ENCODE measurements at regions not wholly inside any gene's neighbourhood (a gene's known extent, or its start where the extent isn't known, plus 50 kb on each side); places are given as distances from the start of the nearest gene placed in this dataset.

DNA sequence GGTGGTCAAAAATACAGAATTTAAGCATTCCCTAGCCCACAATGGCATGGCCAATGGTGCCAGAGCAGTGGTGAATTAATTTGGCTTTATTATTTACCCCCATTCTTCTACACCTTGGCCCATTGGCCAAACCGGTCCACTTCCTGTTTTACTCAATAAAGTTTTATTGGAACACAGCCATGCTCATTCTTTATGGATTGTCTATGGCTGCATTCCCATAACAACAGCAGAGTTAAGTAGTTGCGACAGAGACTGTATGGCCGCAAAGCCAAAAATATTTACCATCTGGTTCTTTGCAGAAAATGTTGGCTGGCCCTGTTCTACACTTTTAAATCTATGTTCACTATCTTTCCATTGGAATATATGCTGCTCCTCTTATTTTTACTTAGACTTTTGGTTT is 130.3 kb upstream of the CCDC68 start:
- DNase-seq = no peak

DNA sequence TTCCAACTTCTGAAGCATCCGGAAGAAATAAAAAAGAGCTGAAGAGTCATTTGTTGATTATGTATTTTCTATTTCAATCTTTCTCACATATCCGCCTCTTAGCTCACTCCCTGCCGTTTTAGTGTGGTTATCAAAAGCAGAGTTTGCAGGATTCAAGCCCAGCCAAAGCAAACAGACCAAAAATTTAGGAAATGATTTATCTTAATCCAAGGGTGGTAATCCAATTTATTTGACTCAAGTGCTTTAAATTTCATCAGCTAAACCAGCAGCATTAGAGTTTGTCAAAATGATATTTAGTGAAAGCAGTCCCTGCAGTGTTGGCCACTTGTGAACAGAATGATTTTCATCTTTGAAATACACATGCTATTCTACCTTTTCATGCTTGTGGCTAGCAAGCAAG is 129.3 kb upstream of the CCDC68 start:
- no peak for DNase-seq

DNA sequence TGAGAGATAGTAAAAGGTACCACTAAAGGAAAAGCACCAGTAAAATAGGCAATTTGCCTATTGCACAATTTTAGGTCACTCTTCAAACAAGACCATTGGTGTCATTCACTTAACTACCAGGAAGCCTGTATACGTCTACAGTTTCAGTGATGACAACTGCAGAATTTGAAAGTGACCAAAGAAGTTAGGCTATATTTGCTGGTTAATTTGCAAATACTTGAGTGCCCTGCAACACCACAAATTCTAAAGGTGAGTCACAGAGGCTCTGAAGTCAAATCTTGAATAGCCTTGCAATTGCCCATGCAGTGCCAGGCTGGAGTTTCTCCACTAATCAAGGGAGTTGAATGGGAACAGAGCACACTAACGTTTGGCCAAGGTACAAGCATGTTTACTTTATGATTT is 128.7 kb upstream of the CCDC68 start:
- no peak for DNase-seq

DNA sequence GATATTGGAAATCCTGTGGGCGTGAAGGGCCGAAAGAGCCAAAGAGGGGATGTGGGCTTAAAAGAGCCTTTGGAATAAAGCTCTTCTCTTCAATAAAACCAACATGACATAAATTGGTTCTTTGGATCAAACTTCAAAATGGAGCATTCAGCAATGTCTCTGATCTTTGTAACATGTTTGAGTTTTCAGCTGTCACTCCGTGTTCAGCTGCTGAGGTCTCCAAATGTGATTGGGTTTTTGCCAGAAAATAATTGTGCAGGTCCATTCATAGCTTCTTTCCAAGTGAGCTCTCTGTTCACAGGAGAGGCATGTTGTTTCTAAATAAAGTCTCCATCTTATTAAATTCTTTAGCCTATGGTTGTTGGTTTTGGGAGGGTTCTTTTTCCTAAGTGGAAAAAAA is 127.6 kb upstream of the CCDC68 start:
- DNase-seq = no peak

DNA sequence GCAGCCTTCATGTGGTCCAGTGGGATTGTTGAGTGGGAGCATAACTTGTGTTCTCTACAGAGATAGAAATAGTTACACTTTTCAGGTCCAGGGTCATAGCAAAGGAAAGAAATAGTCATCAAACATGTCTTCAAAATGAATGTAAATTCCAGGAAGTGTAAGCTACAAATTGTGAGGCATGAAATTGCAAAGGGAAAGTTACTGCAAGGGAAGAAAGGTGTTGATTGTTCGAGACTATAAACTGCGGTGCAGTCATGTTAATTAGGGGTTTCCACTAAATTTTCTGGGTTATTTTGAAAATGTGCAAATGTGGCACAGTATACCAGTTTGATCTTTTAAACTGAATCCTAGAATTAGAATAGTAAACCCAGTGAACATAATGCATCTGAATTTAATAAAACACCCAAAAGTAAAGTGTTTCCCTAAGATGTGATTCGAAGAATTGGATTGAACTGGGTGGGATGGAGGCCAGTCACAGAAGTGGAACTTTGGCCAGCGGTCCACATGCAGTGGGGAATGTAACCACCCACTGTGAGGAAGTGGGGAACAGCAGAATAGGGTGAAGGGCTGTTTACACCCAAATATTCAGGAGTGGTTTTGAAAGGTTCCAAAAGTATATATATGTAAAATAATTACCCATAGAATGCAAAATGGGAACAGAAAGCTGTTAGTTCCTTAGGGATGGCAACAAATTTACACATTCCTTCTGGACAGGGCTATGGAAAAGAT is 126.5 kb upstream of the CCDC68 start:
- no peak for DNase-seq

DNA sequence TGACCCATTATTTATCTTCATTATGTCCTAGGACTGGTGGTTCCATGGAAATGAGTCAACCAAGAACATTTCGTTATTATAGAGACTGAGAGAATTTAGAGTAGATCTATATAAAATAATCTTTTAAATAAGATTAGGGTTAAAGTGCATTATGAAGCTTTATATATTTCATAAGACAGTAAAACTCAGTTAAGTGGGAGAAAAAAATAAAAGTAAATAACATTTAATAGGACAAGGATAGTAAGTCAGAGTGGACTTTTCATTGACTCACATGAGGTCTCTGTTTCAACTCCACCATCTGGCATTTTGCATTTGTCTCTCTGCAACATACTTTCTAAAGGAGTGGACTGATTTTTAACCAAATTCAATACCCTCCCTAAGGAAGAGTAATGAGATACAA is 125.3 kb upstream of the CCDC68 start:
- no peak for DNase-seq

DNA sequence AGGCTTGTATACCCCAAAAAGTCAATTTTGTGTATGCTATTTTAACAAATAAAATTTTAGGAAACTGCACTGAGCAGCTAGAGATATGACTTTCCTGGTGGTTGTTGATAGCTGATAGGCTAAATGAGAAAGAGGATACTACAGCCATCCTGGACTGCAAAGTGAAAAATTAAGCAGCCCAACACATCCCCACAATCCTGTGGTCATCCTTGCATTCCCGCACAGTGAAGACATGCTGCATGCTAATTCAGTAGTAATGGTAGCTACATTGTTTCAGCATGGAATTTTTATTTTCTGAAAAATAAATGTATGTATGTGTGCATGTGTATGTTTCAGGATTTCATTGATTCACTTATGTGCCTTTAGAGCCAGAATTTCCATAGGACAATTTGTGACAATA is 124.2 kb upstream of the CCDC68 start:
- no peak for DNase-seq

DNA sequence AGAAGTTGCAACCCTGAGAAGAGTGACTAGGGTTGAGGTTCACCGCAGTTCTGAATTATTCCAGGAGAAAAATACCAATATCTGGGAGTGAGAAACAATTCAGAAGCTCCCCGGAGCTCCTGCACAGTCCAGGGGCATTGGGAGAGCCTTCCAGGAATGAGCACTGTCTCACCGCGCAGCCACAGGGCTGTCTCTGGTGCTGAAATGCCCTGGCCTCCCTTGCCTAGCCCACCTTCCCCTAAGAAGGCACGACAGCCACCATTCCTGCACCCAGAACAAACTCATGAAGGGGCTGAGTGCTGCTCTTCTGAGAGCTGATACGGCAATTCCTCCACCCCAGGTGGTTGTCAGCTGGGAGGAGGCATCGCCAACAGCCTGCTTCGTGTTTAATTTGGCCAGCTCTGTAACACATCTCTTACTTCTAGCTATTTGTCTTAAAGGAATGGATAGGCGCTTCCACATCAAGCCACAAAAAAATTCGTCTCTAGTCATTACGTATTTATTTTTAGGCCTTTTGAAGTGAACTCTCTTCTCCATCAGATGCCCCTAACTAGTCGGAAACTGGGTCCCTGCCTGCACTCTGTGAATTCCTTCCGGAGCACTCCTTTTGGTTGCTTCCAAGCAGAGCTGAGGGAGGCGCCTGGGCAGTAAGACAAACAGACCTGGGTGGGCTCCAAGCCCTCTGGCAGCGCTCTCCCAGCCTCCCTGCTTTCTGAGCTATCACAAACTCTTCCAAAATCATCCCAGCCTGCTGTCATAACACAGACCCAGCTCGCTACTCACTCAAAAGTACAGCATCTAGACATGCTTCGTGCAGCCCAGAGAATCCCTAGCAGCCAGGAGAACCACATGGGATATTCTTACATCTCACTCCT is 120.5 kb upstream of the CCDC68 start:
- DNase-seq = no peak

DNA sequence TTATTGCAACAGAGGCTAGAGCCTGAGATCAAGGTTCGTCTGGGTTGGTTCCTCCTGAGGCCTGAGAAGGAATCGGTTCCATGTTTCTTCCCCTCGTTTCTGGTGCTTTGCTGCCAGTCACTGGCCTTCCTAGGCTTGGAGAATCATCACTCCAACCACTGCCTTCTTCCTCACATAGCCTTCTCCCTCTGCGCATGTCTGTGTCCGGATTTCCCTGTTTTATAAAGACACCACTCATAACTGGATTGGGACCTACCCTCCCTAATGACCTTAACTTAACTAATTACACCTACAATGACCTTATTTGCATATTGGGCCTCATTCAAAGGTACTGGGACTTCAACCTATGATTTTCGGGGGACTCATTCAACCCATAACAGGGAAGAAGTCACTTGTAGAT is 119.8 kb upstream of the CCDC68 start:
- no peak for DNase-seq

DNA sequence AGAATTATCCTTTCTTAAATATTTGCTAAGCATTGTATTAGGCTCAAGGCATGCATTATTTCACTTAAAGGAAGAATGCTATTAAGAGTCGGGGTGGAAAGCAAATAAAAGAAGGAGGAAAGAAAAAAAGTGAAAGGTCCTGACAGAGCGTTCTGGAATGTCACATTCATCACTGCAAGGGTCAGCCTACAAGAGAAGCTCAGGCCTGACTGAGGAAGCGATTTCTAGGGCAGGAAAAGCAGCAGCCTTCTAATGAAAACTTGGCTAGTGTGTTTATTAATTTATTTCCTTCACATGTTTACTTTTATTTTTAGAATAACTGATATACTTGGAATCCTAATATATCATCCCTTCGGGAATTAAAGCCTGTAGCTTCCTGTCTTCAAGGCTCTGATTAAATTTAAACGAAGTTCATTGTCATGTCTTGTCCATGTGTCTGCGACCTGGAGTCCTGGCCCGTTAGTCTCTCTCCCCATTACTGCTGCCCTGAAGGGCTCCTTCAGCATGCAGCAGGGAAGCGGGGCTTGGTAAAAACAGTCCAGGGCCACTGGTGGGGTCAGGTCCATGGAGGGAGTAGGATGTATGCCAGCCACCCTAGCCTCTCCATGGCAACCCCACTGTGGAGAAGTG is 119.2 kb upstream of the CCDC68 start:
- no peak for DNase-seq

DNA sequence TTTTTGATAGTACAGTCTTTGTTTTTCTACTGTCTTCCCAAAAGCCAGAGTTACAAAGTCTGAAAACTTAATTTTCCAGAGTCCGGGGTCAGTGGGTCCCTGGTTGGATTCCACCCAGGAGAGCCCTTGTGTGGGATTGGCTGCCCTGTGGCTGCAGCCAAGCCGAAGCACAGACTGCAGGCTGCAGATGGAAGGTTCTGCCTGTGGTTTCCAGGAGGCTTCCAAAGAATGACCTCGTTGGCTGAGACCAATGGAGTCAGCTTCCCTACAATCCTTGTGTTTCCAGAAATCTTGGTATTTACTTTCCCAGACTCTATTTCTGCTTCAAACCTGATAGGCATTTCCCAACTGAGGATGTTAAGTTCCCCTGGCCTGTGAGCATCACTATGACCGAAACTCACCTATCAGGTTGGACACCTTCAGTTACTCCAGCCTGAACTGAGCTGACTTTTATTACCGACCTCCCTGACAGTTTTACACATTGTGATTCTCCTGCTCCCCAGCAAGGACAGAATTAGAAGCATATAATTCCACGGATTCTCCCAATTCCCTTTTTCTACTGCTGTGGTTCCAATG is 117.5 kb upstream of the CCDC68 start:
- no peak for DNase-seq

DNA sequence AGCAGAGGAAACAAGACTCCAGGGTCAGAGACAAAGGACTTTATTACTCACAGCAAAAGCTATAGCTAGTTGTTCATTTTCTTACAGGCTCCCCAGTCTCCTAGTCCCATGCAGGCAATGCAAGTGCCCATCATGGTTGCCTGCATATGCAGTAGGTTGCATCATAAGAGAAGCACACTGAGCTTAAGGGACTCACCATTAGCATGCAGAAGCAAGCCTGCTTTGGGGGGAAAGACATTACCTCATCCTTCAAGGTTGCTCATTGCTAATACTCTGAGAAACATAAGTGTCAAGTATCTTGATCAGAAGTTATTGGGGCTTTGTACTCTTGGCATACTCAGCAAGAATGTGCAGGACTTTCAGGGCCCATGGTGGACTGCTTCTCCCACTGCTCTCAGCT is 114.6 kb upstream of the CCDC68 start:
- no peak for DNase-seq

DNA sequence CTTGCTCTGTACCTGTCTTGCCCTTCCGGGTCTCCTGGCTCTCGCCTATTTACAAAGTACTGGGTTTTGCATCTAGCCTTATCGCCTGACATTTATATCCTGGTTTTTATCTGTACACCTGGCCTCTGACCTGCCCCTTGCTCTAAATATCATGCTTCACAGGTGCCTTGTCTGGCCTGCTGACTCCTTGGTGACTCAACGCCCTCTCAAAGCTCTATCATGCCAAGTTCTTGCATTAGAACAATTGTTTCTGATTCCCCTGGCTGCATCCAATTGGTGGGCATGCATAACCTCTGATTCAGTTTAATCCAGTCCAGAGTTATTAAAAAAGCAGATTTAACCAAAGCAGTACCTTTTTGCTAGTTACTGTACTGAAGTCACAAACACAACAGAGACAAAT is 113.9 kb upstream of the CCDC68 start:
- DNase-seq = no peak

DNA sequence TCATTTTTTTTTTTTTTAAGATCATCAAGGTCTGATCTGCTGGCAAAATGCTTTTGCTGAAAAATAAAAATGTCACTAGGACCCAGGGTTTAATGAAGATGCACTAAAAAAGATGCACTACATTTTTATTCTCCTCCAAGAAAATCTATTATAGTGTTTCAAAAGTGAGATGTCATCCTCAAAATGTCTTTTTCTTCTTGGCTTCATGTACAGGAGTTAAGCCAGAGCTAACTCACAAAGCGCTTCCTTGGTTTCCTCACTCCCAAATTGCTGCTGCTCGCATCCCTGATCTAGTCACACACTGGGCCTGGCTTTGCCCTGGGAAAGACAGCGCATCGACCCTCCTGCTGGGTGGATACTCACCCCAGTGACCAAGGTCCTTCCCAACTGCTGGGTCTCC is 113.4 kb upstream of the CCDC68 start:
- no peak for DNase-seq

DNA sequence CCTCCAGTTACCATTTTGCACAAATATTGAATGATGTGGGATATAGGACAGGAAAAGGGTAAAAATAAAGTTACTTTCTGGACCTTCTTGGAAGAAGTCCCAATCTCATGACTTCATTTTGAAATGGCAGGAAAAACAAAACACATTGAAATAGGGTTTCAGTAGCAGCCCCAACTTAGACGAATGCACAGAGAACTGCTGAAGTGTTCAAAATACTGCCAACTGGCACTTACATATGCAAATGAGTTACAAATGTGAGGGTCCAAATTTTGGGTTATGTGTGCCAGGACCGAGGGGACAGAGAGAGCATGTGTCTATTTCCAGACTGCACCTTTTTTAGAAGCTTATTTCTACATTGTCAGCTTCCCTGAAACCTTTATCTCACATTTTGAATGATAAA is 112.9 kb upstream of the CCDC68 start:
- DNase-seq = no peak

DNA sequence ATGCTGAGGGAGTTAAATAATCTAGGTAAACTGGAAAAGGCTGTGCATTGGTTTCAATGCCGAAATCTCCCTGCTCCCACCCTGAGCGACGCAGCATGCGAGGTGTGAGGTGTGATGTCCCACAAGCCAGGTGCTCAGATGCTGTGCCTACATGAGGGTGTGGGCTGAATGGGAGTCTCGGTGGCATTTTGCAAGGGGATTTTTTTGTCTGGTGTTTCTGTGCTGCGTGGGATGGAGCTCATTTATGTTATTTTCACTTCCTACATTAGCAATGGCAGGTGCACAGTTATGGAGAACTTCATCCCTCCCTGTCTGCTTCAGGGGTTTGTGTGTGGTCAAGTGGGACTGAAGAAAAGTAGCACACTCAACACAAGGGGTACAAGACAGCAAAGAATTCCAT is 110.2 kb upstream of the CCDC68 start:
- no peak for DNase-seq

DNA sequence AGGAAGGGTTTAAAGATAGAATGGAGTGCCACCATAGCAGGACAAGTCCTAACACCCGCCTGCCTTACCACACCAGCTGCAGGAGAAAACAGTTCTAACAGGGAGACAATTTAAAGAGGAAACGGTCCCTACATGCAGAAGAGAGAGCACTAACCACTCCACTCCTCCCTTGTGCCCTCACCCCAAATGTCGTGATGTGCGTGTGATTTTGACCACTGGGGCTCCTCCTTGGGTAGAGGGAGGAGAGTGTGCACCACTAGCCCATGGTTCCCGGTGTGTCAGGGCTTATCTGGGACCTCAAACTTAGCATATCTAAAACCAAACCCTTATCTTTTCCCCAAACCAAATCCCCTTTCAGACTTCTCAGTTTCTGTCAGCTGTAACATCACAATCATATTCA is 105.5 kb upstream of the CCDC68 start:
- no peak for DNase-seq

DNA sequence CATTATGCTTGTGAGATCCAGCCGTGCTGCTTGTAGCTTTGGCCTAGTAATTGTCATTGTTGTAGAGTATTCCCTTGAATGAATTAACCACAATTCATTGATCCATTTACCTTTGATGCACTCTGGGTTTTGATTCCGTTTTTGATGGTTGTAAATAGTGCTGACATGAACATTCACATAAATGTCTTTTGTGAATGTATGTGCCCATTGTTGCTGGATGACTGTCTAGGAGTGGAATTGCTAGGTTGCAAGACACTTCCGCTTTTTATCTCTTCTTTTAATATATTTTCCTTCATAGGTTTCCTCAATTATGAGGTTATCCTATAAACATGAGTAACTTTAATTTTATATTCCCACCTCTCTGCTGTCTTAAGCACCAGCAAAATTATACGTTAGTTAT is 104.8 kb upstream of the CCDC68 start:
- no peak for DNase-seq

DNA sequence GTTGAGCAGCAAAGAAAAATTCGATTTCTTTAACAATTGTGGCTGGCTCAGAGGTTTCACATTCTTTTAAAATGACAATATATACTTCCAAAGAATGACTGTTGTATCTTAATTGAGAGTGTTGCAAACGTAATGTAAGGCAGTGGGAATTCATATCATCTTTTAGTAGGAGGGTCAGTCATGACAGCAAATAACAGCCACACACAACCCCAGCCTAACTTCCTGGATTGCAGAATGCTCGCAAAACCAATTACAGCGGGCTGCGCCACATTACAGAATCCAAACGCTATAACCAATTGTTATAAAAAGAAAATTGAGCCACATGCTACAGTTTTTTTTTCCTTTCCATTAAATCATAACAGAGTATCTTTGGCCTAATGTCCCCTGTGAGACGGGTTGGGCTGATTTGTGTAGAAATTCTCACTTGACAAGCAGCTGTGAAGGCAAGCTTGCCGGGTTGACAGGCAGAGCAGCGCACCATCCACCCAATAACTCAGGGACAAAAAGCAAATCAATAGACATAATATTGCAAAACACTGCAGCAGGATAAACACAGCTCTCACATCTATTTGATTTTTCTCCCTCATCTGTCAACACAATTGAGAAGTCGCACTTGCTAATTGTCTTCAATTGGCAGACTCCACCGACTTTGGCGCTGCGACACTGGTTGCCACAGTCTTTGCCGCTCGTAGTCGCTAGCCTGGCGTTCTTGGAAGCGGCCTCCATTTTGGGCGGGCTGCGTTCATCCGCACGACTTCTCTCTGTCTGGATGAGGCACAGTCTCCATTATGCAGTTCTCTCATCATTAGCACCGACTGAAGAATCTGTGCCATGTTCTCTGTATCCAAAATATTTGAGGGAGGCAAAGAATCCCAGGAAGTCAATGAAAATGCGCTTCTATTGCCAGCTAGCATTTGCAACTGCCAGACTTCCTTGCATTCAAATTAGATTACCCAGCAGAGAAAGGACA is 95.0 kb upstream of the CCDC68 start:
- no peak for DNase-seq

DNA sequence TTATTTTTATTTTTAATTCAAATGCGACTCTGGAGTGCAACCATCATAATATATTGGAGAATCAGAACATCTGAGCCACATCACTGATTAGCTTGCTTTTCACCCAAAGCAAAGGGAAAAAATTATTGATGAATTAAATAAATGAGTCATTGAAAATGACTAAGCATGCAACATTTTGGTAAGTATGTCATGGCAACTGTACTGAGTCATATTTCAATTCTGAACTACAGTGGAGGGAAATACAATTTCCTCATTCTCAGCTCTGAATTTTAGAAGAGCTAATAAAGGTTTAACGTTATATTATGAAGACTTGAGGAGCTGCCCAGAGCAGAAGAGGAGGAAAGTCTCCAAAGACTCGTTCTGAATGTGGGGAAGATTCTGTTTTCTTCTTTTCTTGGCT is 89.6 kb upstream of the CCDC68 start:
- DNase-seq = no peak

DNA sequence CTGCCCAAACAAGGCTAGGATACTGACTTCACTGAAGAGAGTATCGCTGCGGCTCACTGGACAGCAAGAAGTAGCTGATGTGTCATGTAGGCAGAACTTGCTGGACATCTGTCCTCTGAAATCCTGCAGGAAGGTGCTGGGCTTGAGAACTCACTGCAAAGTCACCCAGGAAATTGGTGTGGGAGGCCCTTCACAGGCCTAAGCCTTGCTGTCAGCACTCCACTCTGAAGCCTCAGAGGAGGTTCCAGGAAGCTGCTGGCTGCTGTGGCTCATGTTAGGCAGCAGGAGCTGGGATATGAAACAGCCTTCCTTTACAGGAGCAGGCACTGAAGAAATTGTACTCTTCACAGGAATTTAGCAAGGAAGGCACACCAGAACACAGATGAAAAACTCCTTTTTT is 88.3 kb upstream of the CCDC68 start:
- DNase-seq = no peak

DNA sequence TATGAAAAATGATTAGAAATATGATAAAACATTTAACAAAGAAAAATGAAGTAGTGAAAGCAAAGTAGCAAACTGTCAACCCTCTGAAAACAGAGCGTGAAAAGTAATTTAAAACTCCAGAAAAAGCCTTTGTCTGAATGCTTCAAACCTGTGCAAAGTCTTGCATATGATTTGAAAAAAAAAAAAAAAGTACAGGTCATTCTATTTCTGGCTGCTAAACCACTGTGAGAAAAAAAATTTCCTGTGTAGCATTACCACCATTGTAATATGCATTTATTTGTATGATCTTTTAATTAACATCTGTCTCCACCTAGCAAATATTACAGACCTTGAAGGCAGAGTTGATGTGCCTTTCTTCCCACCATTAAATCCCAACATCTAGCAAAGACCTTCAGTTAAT is 82.1 kb upstream of the CCDC68 start:
- no peak for DNase-seq

DNA sequence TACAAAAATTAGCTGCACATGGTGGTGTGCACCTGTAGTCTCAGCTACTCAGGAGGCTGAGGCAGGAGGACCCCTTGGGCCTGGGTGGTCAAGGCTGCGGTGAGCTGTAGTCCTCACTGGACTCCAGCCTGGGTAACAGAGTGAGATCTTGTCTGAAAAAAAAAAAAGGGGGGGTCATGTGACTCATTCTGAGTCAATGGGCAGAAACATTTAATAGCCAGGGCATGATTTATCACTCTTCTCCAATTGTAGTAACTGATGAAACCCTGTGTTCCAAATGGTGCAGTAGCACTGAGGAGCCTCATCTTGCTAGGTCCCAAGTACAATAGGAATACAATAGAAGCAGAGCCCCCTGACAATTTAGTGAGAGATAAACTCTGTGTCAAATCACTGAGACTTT is 78.9 kb upstream of the CCDC68 start:
- no peak for DNase-seq
